Liver (tissue), 8 donors: ENCODE measurements at regions not wholly inside any gene's neighbourhood (a gene's known extent, or its start where the extent isn't known, plus 50 kb on each side); places are given as distances from the start of the nearest gene placed in this dataset.

ENCODE experiments used
- DNase-seq: peaks from one replicate; pipeline ENCODE4 v3.0.0-alpha.2; 2017; ENCODE audit warnings: low spot score
- H3K27ac ChIP-seq, 2 donors: one replicate each; pipeline ENCODE4 v1.7.0; 2013; ENCODE audit warnings: inconsistent platforms in 2 of 2, low read length in 2 of 2, control low read depth in 1 of 2, low read depth in 1 of 2, mild to moderate bottlenecking in 1 of 2
- H3K27me3 ChIP-seq, 4 donors: one replicate each; pipeline versions ENCODE4 v1.6.1 to v1.7.0; 2013; ENCODE audit warnings: low read length in 3 of 4, inconsistent platforms in 1 of 4, mild to moderate bottlenecking in 1 of 4, moderate library complexity in 1 of 4; ENCODE audit not compliant: control insufficient read depth in 4 of 4, insufficient read depth in 4 of 4
- H3K36me3 ChIP-seq, 4 donors: one replicate each; pipeline versions ENCODE4 v1.6.1 to v1.7.0; 2013; ENCODE audit warnings: low read length in 3 of 4, mild to moderate bottlenecking in 3 of 4, low read depth in 1 of 4, moderate library complexity in 1 of 4; ENCODE audit not compliant: control insufficient read depth in 4 of 4, insufficient read depth in 3 of 4
- H3K4me1 ChIP-seq, 4 donors: one replicate each; pipeline versions ENCODE4 v1.6.1 to v1.7.0; 2013; ENCODE audit warnings: low read length in 3 of 4, mild to moderate bottlenecking in 3 of 4, moderate library complexity in 1 of 4; ENCODE audit not compliant: control insufficient read depth in 4 of 4, insufficient read depth in 4 of 4
- H3K4me3 ChIP-seq, 3 donors: one replicate each; pipeline versions ENCODE4 v1.6.1 to v1.7.0; 2013; ENCODE audit warnings: low read length in 3 of 3, control low read depth in 1 of 3, low read depth in 1 of 3, mild to moderate bottlenecking in 1 of 3
- H3K9ac ChIP-seq, 2 donors: one replicate each; pipeline ENCODE4 v1.7.0; 2013; ENCODE audit warnings: low read length in 2 of 2, mild to moderate bottlenecking in 2 of 2, moderate library complexity in 2 of 2, control low read depth in 1 of 2, low read depth in 1 of 2
- H3K9me3 ChIP-seq, 4 donors: one replicate each; pipeline versions ENCODE4 v1.6.1 to v1.7.0; 2013; ENCODE audit warnings: low read length in 3 of 4; ENCODE audit not compliant: control insufficient read depth in 4 of 4
- EGR1 ChIP-seq, 2 donors: IDR thresholded peaks; 2 replicates each; pipeline ENCODE4 v1.6.1; 2016 to 2018; ENCODE audit warnings: antibody characterized with exemption in 2 of 2, low read depth in 2 of 2
- FOXA1 ChIP-seq: IDR thresholded peaks from 2 replicates; pipeline ENCODE4 v1.6.1; 2016; ENCODE audit warnings: antibody characterized with exemption
- FOXA2 ChIP-seq: IDR thresholded peaks from 2 replicates; pipeline ENCODE4 v1.6.1; 2016; ENCODE audit warnings: antibody characterized with exemption
- GABPA ChIP-seq, 2 donors: IDR thresholded peaks in 1 of 2; conservative IDR thresholded peaks in 1 of 2; 2 replicates each; pipeline ENCODE4 v1.6.1; 2016; ENCODE audit warnings: antibody characterized with exemption in 2 of 2, mild to moderate bottlenecking in 1 of 2, moderate library complexity in 1 of 2
- HNF4A ChIP-seq, 2 donors: conservative IDR thresholded peaks; 2 replicates each; pipeline ENCODE4 v1.6.1; 2016; ENCODE audit warnings: antibody characterized with exemption in 2 of 2, mild to moderate bottlenecking in 2 of 2
- HNF4G ChIP-seq: IDR thresholded peaks from 2 replicates; pipeline ENCODE4 v1.6.1; 2016; ENCODE audit warnings: antibody characterized with exemption
- JUND ChIP-seq, 2 donors: IDR thresholded peaks; 2 replicates each; pipeline ENCODE4 v1.6.1; 2016; ENCODE audit warnings: antibody characterized with exemption in 2 of 2
- NR2F2 ChIP-seq: IDR thresholded peaks from 2 replicates; pipeline ENCODE4 v1.6.1; 2016; ENCODE audit warnings: antibody characterized with exemption
- RAD21 ChIP-seq, 2 donors: IDR thresholded peaks; 2 replicates each; pipeline ENCODE4 v1.6.1; 2016; ENCODE audit warnings: antibody characterized with exemption in 2 of 2, mild to moderate bottlenecking in 2 of 2
- RXRA ChIP-seq, 2 donors: IDR thresholded peaks; 2 replicates each; pipeline ENCODE4 v1.6.1; 2017 to 2018; ENCODE audit warnings: antibody characterized with exemption in 2 of 2, mild to moderate bottlenecking in 1 of 2
- SP1 ChIP-seq: IDR thresholded peaks from 2 replicates; pipeline ENCODE4 v1.6.1; 2018; ENCODE audit warnings: antibody characterized with exemption, mild to moderate bottlenecking
- TAF1 ChIP-seq: conservative IDR thresholded peaks from 2 replicates; pipeline ENCODE4 v1.6.1; 2016; ENCODE audit warnings: antibody characterized with exemption, mild to moderate bottlenecking
- YY1 ChIP-seq: IDR thresholded peaks from 2 replicates; pipeline ENCODE4 v1.6.1; 2016; ENCODE audit warnings: antibody characterized with exemption, mild to moderate bottlenecking
- WGBS: extraction: QIAGEN DNeasy Blood & Tissue Kit; methylation state at CpG from one replicate; pipeline ENCODE4 v1.1.7; 2013; 5-methylcytosine and 5-hydroxymethylcytosine counted together
- TF ChIP-seq, protein P1 (sequence below): IDR thresholded peaks from 2 replicates; pipeline ENCODE4 v1.6.1; 2016; ENCODE audit warnings: antibody characterized with exemption
- TF ChIP-seq, protein P2 (sequence below): IDR thresholded peaks from 2 replicates; pipeline ENCODE4 v1.6.1; 2016; ENCODE audit warnings: antibody characterized with exemption
- TF ChIP-seq, protein P3 (sequence below): fragments of 150-350 bp; IDR thresholded peaks from 2 replicates; pipeline ENCODE4 v1.5.1; 2017; ENCODE audit warnings: improper control_type of control experiment, low read depth, low read length; ENCODE audit not compliant: missing input control
- TF ChIP-seq, protein P4 (sequence below): IDR thresholded peaks from 2 replicates; pipeline ENCODE4 v1.6.1; 2016; ENCODE audit warnings: antibody characterized with exemption, mild to moderate bottlenecking
- TF ChIP-seq, protein P5 (sequence below): IDR thresholded peaks from 2 replicates; pipeline ENCODE4 v1.6.1; 2016; ENCODE audit warnings: antibody characterized with exemption
- donor health status: healthy.
- donor health status: healthy.
- donor health status: healthy.
- donor health status: healthy.
- donor health status: healthy.

DNA sequence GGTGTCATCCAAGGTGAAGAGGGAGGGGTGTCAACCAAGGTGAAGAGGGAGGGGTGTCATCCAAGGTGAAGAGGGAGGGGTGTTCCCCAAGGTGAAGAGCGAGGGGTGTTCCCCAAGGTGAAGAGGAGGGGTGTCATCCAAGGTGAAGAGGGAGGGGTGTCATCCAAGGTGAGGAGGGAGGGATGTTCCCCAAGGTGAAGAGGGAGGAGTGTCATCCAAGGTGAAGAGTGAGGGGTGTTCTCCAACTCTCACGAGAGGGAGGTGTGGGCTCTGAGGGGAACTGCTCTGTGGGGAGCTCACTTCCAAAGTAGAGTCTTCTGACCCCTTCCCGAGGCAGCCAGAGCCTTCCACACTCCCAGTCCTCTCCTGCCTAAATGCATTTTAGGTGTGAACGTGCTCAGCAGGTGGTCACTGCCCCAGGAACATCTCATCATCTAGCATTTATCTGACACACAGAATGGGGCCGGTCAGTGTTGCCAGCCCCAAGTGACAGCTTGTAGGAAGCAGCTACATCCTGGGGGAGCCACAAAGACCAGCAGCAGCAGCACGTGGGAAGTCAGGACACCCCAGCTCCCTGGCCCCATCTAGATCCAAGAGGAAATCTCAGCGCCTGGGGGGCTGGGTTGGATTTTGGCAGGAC lies 323.8 kb downstream of the GLRX3 start:
- DNase-seq, result peak; percentile 24
- WGBS, result 59% methylated on average over 7 of the region's 7 CpGs

DNA sequence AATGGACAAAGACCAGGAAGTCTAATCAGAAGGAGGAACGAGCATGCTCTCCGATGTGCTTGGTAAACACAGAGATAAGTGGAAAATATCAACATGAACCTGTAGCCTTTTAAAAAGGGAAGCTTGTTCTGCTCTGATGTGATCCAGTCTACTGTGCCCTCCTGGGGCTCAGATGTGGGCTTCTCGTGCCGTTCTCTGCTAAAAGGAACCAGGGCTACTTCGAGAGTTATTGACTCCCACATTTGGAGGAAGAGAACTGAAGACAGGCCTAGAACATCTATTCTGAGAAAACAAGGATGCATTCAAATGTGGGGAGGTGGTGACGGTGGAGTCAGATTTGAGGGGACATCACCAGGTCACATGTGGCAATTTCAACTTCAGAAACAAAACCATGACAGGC lies 325.4 kb downstream of the GLRX3 start:
- H3K27me3 ChIP-seq, result peaks cover 0 to 3% (median 0%) of the 10 kb centered on the region in 4 donors
- TF ChIP-seq RAD21 (IDR thresholded peaks at IDR 0.05) (no peak), HNF4G (no peak), TAF1 (no peak), FOXA2 (no peak), HNF4A (conservative IDR thresholded peaks at IDR 0.05) (no peak), JUND (IDR thresholded peaks at IDR 0.05) (no peak), YY1 (no peak), NR2F2 (no peak), RXRA (IDR thresholded peaks at IDR 0.05) (no peak), SP1 (no peak), GABPA (IDR thresholded peaks at IDR 0.05 in 1 of 2, conservative IDR thresholded peaks at IDR 0.05 in 1 of 2) (no peak), FOXA1 (no peak), EGR1 (IDR thresholded peaks at IDR 0.05; ENCODE audit: low read depth in 2 of 2) (no peak)
- TF ChIP-seq, protein P1, sequence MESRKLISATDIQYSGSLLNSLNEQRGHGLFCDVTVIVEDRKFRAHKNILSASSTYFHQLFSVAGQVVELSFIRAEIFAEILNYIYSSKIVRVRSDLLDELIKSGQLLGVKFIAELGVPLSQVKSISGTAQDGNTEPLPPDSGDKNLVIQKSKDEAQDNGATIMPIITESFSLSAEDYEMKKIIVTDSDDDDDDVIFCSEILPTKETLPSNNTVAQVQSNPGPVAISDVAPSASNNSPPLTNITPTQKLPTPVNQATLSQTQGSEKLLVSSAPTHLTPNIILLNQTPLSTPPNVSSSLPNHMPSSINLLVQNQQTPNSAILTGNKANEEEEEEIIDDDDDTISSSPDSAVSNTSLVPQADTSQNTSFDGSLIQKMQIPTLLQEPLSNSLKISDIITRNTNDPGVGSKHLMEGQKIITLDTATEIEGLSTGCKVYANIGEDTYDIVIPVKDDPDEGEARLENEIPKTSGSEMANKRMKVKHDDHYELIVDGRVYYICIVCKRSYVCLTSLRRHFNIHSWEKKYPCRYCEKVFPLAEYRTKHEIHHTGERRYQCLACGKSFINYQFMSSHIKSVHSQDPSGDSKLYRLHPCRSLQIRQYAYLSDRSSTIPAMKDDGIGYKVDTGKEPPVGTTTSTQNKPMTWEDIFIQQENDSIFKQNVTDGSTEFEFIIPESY, result no peak
- TF ChIP-seq, protein P2, sequence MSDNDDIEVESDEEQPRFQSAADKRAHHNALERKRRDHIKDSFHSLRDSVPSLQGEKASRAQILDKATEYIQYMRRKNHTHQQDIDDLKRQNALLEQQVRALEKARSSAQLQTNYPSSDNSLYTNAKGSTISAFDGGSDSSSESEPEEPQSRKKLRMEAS, result no peak
- TF ChIP-seq, protein P3, sequence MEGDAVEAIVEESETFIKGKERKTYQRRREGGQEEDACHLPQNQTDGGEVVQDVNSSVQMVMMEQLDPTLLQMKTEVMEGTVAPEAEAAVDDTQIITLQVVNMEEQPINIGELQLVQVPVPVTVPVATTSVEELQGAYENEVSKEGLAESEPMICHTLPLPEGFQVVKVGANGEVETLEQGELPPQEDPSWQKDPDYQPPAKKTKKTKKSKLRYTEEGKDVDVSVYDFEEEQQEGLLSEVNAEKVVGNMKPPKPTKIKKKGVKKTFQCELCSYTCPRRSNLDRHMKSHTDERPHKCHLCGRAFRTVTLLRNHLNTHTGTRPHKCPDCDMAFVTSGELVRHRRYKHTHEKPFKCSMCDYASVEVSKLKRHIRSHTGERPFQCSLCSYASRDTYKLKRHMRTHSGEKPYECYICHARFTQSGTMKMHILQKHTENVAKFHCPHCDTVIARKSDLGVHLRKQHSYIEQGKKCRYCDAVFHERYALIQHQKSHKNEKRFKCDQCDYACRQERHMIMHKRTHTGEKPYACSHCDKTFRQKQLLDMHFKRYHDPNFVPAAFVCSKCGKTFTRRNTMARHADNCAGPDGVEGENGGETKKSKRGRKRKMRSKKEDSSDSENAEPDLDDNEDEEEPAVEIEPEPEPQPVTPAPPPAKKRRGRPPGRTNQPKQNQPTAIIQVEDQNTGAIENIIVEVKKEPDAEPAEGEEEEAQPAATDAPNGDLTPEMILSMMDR, result no peak
- TF ChIP-seq, protein P4, sequence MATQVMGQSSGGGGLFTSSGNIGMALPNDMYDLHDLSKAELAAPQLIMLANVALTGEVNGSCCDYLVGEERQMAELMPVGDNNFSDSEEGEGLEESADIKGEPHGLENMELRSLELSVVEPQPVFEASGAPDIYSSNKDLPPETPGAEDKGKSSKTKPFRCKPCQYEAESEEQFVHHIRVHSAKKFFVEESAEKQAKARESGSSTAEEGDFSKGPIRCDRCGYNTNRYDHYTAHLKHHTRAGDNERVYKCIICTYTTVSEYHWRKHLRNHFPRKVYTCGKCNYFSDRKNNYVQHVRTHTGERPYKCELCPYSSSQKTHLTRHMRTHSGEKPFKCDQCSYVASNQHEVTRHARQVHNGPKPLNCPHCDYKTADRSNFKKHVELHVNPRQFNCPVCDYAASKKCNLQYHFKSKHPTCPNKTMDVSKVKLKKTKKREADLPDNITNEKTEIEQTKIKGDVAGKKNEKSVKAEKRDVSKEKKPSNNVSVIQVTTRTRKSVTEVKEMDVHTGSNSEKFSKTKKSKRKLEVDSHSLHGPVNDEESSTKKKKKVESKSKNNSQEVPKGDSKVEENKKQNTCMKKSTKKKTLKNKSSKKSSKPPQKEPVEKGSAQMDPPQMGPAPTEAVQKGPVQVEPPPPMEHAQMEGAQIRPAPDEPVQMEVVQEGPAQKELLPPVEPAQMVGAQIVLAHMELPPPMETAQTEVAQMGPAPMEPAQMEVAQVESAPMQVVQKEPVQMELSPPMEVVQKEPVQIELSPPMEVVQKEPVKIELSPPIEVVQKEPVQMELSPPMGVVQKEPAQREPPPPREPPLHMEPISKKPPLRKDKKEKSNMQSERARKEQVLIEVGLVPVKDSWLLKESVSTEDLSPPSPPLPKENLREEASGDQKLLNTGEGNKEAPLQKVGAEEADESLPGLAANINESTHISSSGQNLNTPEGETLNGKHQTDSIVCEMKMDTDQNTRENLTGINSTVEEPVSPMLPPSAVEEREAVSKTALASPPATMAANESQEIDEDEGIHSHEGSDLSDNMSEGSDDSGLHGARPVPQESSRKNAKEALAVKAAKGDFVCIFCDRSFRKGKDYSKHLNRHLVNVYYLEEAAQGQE, result no peak
- TF ChIP-seq, protein P5, sequence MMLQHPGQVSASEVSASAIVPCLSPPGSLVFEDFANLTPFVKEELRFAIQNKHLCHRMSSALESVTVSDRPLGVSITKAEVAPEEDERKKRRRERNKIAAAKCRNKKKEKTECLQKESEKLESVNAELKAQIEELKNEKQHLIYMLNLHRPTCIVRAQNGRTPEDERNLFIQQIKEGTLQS, result no peak
- no peak overlapping the region for H3K27ac ChIP-seq
- no peak overlapping the region for H3K4me3 ChIP-seq
- DNase-seq, result peak; percentile 8
- WGBS, result 55% methylated on average over 6 of the region's 6 CpGs
- no peaks in the 10 kb centered on the region for H3K9me3 ChIP-seq
- no peak overlapping the region for H3K9ac ChIP-seq
- H3K4me1 ChIP-seq, result no peaks in the 10 kb centered on the region
- H3K36me3 ChIP-seq, result no peaks in the 10 kb centered on the region

More for the DNA sequence above, 323.8 kb downstream of the GLRX3 start:
- Histone ChIP-seq H3K4me1 (no peaks in the 10 kb centered on the region), H3K27me3 (peaks cover 0 to 4% (median 0%) of the 10 kb centered on the region in 4 donors), H3K4me3 (no peak overlapping the region), H3K36me3 (no peaks in the 10 kb centered on the region), H3K9ac (no peak overlapping the region), H3K27ac (no peak overlapping the region), H3K9me3 (no peaks in the 10 kb centered on the region)
- no peak for TF ChIP-seq RAD21 (IDR thresholded peaks at IDR 0.05)
- TF ChIP-seq HNF4A (conservative IDR thresholded peaks at IDR 0.05), result no peak
- TF ChIP-seq, protein P4, result no peak
- no peak for TF ChIP-seq TAF1
- no peak for TF ChIP-seq JUND (IDR thresholded peaks at IDR 0.05)
